ENCODE measurements at regions not wholly inside any gene's neighbourhood (a gene's known extent, or its start where the extent isn't known, plus 50 kb on each side); places are given as distances from the start of the nearest gene placed in this dataset.

DNA sequence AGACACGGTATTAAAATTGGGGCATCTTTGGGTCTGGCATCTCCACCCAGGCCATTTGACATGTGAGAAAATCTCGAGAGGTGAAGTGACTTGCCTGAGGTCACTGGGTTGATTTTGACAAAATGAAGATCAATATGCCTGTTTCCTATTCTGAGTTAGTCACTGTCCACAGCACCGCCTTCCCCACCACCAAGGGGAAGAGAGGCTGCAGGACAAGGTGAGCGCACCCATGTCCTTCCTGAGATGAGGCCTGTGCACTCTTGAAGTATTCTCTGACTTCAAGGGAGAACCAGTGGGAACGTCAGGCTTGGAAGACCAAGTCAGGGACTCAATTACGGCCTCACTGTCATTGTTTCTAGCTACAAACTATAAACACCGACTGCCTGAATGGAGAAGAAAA, 49.9 kb upstream of the WSB1 start:
- DNase-seq (ENCODE audit: low read depth), result no peak

All from stimulated activated CD8-positive, alpha-beta memory T cell treated with anti-CD3 and anti-CD28 coated beads, Interleukin-12 subunit alpha, Interleukin-12 subunit beta, amount 100 ng/mL, for 1 hour (primary cell).